ENCODE measurements at regions not wholly inside any gene's neighbourhood (a gene's known extent, or its start where the extent isn't known, plus 50 kb on each side); places are given as distances from the start of the nearest gene placed in this dataset.

GRCh38 chr22:48749555-48750227, 1078.0 kb downstream of the BRD1 start:
- no peaks in the 10 kb centered on the region for H3K4me1 ChIP-seq (ENCODE audit: control insufficient read depth, insufficient read depth, low read length)
- no peak overlapping the region for H4K91ac ChIP-seq (ENCODE audit: insufficient read depth, low read depth, low read length)
- H4K5ac ChIP-seq (ENCODE audit: low read depth, low read length): no peak overlapping the region
- TF ChIP-seq CHD1 (IDR thresholded peaks at IDR 0.05; ENCODE audit: low read depth, low read length) (no peak), NFE2L2 (IDR thresholded peaks at IDR 0.05; ENCODE audit: low read depth, low read length) (no peak), MXI1 (IDR thresholded peaks at IDR 0.05; ENCODE audit: borderline replicate concordance, low read depth, low read length) (no peak), CEBPB (IDR thresholded peaks at IDR 0.05; ENCODE audit: low read depth, low read length) (no peak), FOS (IDR thresholded peaks at IDR 0.05; ENCODE audit: low read depth, low read length) (no peak), SMC3 (IDR thresholded peaks at IDR 0.05; ENCODE audit: low read depth, low read length) (no peak), POLR2A (IDR thresholded peaks at IDR 0.05; ENCODE audit: low read depth, low read length) (no peak), RFX5 (IDR thresholded peaks at IDR 0.05; ENCODE audit: low read depth, low read length) (no peak), MAFK (IDR thresholded peaks at IDR 0.05; ENCODE audit: low read depth, low read length) (no peak)
- H2AK9ac ChIP-seq (replicated peaks; ENCODE audit: low read depth, low read length, poor library complexity): no peak overlapping the region
- H2BK15ac ChIP-seq (ENCODE audit: low read depth, low read length): no peak overlapping the region
- 75% methylated on average over 7 of the region's 37 CpGs; no CpG with 5 or more reads in 1 of the 2 experiments for WGBS, 2 experiments (ENCODE audit: extremely low coverage in 2 of 2, insufficient read length in 1 of 2)
- ChIA-PET CTCF (no interaction called here), POLR2A (ENCODE audit: unreplicated experiment) (no interaction called here)
- no peak overlapping the region for H3K27ac ChIP-seq (ENCODE audit: insufficient read depth, low read length)
- H3K9me1 ChIP-seq (ENCODE audit: insufficient read depth, low read length): no peaks in the 10 kb centered on the region
- no peaks in the 10 kb centered on the region for H3K27me3 ChIP-seq (ENCODE audit: control insufficient read depth, insufficient read depth, low read length)
- H2AK5ac ChIP-seq (ENCODE audit: low read depth, low read length): no peak overlapping the region
- ATAC-seq (ENCODE audit: low read depth): no peak
- H3K36me3 ChIP-seq (ENCODE audit: control insufficient read depth, insufficient read depth, low read length): no peaks in the 10 kb centered on the region
- H3K9ac ChIP-seq (ENCODE audit: low read depth, low read length): no peak overlapping the region
- no peak overlapping the region for H3K23ac ChIP-seq (ENCODE audit: low read depth, low read length)
- in situ Hi-C loops (cut with MboI; ENCODE audit: low sequenced_read_pairs): no loop called here
- H4K20me1 ChIP-seq (ENCODE audit: insufficient read depth, low read length): no peaks in the 10 kb centered on the region
- no peak overlapping the region for H2BK120ac ChIP-seq (ENCODE audit: low read depth, low read length)
- no peak overlapping the region for H2AFZ ChIP-seq (replicated peaks; ENCODE audit: low read length, poor library complexity)
- no peak overlapping the region for H3K18ac ChIP-seq (ENCODE audit: low read depth, low read length)
- H3K9me3 ChIP-seq (ENCODE audit: control insufficient read depth, insufficient read depth, low read length): peaks cover 75% of the 10 kb centered on the region
- dilution Hi-C loops (cut with HindIII; ENCODE audit: low sequenced_read_pairs, unreplicated experiment): no loop called here
- DNase-seq: no peak
- H4K8ac ChIP-seq (ENCODE audit: low read depth in 2 of 2, low read length in 2 of 2): no peak overlapping the region
- no peak overlapping the region for H3K4me2 ChIP-seq (ENCODE audit: low read depth, low read length)
- H3K56ac ChIP-seq (ENCODE audit: extremely low read depth, insufficient read depth, low read length): no peak overlapping the region
- no peak overlapping the region for H2BK20ac ChIP-seq (ENCODE audit: low read depth, low read length)
- H3K4me3 ChIP-seq (ENCODE audit: insufficient read depth, low read depth, low read length): no peak overlapping the region
- no peak overlapping the region for H3K14ac ChIP-seq (replicated peaks; ENCODE audit: low read depth, low read length)
- no peak overlapping the region for H3K4ac ChIP-seq (ENCODE audit: low read depth, low read length)
- intact Hi-C loops (cut with micrococcal nuclease): no loop called here
- no peaks in the 10 kb centered on the region for H3K79me1 ChIP-seq (ENCODE audit: low read depth in 1 of 2, low read length in 2 of 2)
- no TSS peak for BruUV-seq (replicated peaks)
- no peak overlapping the region for H2BK5ac ChIP-seq (ENCODE audit: low read depth, low read length, poor library complexity, severe bottlenecking)

All from IMR-90 (cell line).